ENCODE measurements at regions not wholly inside any gene's neighbourhood (a gene's known extent, or its start where the extent isn't known, plus 50 kb on each side); places are given as distances from the start of the nearest gene placed in this dataset.

GRCh38 chr12:65536876-65537681, 258.6 kb downstream of the MSRB3 start:
- BruUV-seq (replicated peaks), result TSS peak; percentile 77
- ChIA-PET POLR2A (interaction anchor here (0.8 to 1.7 kb wide), 20 partner anchors 9 to 287 kb away, joined by 3 to 13 read pairs (median 4); partner anchors contain the start of gene HMGA2), RAD21 (ENCODE audit: low non-redundant PET in 1 of 2, low total read pairs in 2 of 2, uncharacterized antibody in 2 of 2, unreplicated experiment in 2 of 2) (interaction anchor here (0.8 to 1.3 kb wide), 5 partner anchors 19 to 107 kb away, joined by 3 to 9 read pairs (median 4); no protein-coding TSS in a partner anchor), CTCF (interaction anchor here (1.2 kb wide), 2 partner anchors 20 to 230 kb away, joined by 5 read pairs; no protein-coding TSS in a partner anchor)
- TF ChIP-seq SRF (IDR thresholded peaks at IDR 0.05; ENCODE audit: low read depth) (no peak), EZH2phosphoT487 (IDR thresholded peaks at IDR 0.05; ENCODE audit: borderline replicate concordance) (no peak), YY1 (IDR thresholded peaks at IDR 0.05; ENCODE audit: extremely low read depth, insufficient replicate concordance, low read depth, low read length) (peak; percentile 53), TCF7L2 (IDR thresholded peaks at IDR 0.05; ENCODE audit: borderline replicate concordance, extremely low read depth, insufficient read depth, insufficient read length) (peak; percentile 93), REST (IDR thresholded peaks at IDR 0.05; ENCODE audit: low read depth) (no peak), JUND (IDR thresholded peaks at IDR 0.05) (no peak), ZNF274 (IDR thresholded peaks at IDR 0.05; ENCODE audit: low read depth, low read length) (no peak), POLR2AphosphoS5 (IDR thresholded peaks at IDR 0.05; ENCODE audit: low read depth, low read length) (peak; percentile 65), CTCF (IDR thresholded peaks at IDR 0.05 in 2 of 3, conservative IDR thresholded peaks at IDR 0.05 in 1 of 3; ENCODE audit: borderline replicate concordance in 1 of 3, insufficient read depth in 1 of 3, low read depth in 2 of 3, low read length in 2 of 3) (no peak), MAX (IDR thresholded peaks at IDR 0.05) (no peak), FOSL1 (IDR thresholded peaks at IDR 0.05; ENCODE audit: low read depth) (no peak), ATF3 (IDR thresholded peaks at IDR 0.05) (no peak)
- peak overlapping the region; percentile 58 for H3K4me2 ChIP-seq (ENCODE audit: low read length)
- intact Hi-C loops (cut with micrococcal nuclease), result loop anchor here (1.0 to 10.0 kb wide), 5 partner anchors 65 to 224 kb away; no protein-coding TSS in a partner anchor
- DNase-seq (ENCODE audit: low read depth, low spot score) (peak; percentile 100), ATAC-seq (peak; percentile 74)
- H3K9ac ChIP-seq (ENCODE audit: low read length), result peak overlapping the region; percentile 71
- peaks cover 0 to 23% of the 10 kb centered on the region in 2 experiments; a peak in 2 of 4 replicates for H3K36me3 ChIP-seq (ENCODE audit: control insufficient read depth in 1 of 2, insufficient read depth in 2 of 2, low read length in 2 of 2)
- peaks cover 8 to 19% of the 10 kb centered on the region in 2 experiments; a peak in 2 of 4 replicates for H3K9me3 ChIP-seq (ENCODE audit: control insufficient read depth in 1 of 2, insufficient read depth in 1 of 2, low read depth in 1 of 2, low read length in 2 of 2)
- no peak overlapping the region for H3K4me3 ChIP-seq (replicated peaks in 1 of 2; ENCODE audit: low read depth in 1 of 2, low read length in 2 of 2)
- H2AFZ ChIP-seq (ENCODE audit: low read depth, low read length, poor library complexity, severe bottlenecking), result no peak overlapping the region
- H3K27me3 ChIP-seq (ENCODE audit: insufficient read depth, low read length), result no peaks in the 10 kb centered on the region
- H3K79me2 ChIP-seq (ENCODE audit: insufficient read depth, low read length), result peaks cover 13% of the 10 kb centered on the region; the same call in 1 of the 2 replicates
- peaks cover 60 to 68% of the 10 kb centered on the region in 2 experiments for H3K4me1 ChIP-seq (ENCODE audit: control insufficient read depth in 1 of 2, insufficient read depth in 2 of 2, low read length in 2 of 2)
- peak overlapping the region; percentile 99 for H3K27ac ChIP-seq (ENCODE audit: low read depth, low read length)
- no peaks in the 10 kb centered on the region for H3K9me2 ChIP-seq (ENCODE audit: insufficient read depth)
- no peaks in the 10 kb centered on the region for H4K20me1 ChIP-seq (ENCODE audit: insufficient read depth)

Data from HCT116 (cell line).